ENCODE measurements at regions not wholly inside any gene's neighbourhood (a gene's known extent, or its start where the extent isn't known, plus 50 kb on each side); places are given as distances from the start of the nearest gene placed in this dataset.

DNA sequence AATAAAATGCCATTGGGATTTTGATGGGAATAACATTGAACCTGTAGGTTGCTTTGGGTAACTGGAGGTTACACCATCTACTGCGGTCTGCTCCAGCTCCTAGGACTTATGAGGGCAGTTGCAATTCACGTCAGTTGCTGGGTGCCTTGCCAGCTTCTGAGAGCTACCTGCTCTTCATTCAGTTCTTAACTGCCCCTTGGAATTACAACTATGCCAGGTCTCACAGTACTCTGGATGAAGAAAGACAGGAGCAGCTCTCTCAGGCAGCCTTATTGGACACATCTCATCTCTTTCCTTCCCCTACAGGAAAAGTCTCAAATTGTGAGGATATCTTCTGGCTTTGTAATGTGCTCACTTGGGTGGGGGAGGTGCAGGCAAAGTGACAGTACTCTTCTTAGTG lies 1643.3 kb downstream of the GRIK2 start (continued):
- TF ChIP-seq, protein P1, sequence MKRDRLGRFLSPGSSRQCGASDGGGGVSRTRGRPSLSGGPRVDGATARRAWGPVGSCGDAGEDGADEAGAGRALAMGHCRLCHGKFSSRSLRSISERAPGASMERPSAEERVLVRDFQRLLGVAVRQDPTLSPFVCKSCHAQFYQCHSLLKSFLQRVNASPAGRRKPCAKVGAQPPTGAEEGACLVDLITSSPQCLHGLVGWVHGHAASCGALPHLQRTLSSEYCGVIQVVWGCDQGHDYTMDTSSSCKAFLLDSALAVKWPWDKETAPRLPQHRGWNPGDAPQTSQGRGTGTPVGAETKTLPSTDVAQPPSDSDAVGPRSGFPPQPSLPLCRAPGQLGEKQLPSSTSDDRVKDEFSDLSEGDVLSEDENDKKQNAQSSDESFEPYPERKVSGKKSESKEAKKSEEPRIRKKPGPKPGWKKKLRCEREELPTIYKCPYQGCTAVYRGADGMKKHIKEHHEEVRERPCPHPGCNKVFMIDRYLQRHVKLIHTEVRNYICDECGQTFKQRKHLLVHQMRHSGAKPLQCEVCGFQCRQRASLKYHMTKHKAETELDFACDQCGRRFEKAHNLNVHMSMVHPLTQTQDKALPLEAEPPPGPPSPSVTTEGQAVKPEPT (CRISPR knock-in tag; IDR thresholded peaks at IDR 0.05; ENCODE audit: low read depth), result no peak
- TF ChIP-seq, protein P2, sequence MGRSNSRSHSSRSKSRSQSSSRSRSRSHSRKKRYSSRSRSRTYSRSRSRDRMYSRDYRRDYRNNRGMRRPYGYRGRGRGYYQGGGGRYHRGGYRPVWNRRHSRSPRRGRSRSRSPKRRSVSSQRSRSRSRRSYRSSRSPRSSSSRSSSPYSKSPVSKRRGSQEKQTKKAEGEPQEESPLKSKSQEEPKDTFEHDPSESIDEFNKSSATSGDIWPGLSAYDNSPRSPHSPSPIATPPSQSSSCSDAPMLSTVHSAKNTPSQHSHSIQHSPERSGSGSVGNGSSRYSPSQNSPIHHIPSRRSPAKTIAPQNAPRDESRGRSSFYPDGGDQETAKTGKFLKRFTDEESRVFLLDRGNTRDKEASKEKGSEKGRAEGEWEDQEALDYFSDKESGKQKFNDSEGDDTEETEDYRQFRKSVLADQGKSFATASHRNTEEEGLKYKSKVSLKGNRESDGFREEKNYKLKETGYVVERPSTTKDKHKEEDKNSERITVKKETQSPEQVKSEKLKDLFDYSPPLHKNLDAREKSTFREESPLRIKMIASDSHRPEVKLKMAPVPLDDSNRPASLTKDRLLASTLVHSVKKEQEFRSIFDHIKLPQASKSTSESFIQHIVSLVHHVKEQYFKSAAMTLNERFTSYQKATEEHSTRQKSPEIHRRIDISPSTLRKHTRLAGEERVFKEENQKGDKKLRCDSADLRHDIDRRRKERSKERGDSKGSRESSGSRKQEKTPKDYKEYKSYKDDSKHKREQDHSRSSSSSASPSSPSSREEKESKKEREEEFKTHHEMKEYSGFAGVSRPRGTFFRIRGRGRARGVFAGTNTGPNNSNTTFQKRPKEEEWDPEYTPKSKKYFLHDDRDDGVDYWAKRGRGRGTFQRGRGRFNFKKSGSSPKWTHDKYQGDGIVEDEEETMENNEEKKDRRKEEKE (IDR thresholded peaks at IDR 0.05), result no peak
- no peak for TF ChIP-seq FOSL2 (CRISPR knock-in tag; IDR thresholded peaks at IDR 0.05)
- TF ChIP-seq SRF (IDR thresholded peaks at IDR 0.05; ENCODE audit: low read depth, low read length), result no peak
- no peak for TF ChIP-seq ZNF160 (CRISPR knock-in tag; IDR thresholded peaks at IDR 0.05)
- TF ChIP-seq ASH2L (IDR thresholded peaks at IDR 0.05; ENCODE audit: insufficient read length, low read depth, low read length), result no peak
- TF ChIP-seq, protein P3, sequence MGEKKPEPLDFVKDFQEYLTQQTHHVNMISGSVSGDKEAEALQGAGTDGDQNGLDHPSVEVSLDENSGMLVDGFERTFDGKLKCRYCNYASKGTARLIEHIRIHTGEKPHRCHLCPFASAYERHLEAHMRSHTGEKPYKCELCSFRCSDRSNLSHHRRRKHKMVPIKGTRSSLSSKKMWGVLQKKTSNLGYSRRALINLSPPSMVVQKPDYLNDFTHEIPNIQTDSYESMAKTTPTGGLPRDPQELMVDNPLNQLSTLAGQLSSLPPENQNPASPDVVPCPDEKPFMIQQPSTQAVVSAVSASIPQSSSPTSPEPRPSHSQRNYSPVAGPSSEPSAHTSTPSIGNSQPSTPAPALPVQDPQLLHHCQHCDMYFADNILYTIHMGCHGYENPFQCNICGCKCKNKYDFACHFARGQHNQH (CRISPR knock-in tag; IDR thresholded peaks at IDR 0.05), result no peak

Measured in HepG2 (cell line).